AG04449 (cell line): ENCODE measurements at regions not wholly inside any gene's neighbourhood (a gene's known extent, or its start where the extent isn't known, plus 50 kb on each side); places are given as distances from the start of the nearest gene placed in this dataset.
"Not testable (repeated sequence)": the region's sequence is repeated elsewhere in the genome, so short reads cannot be mapped to it uniquely, and the experiment has no call there.

Experiments used
- CTCF ChIA-PET: fragments of 350-600 bp; formaldehyde crosslinking; extraction: SDS; loops from one replicate; lab custom pipeline; 2021; ENCODE audit warnings: antibody characterized with exemption; lab: Yijun Ruan, JAX
- POLR2A ChIA-PET: fragments of 400-600, 350-600 bp; formaldehyde crosslinking; extraction: SDS; loops from one replicate; lab custom pipeline; 2020; ENCODE audit warnings: antibody characterized with exemption, inconsistent platforms; lab: Yijun Ruan, JAX
- DNase-seq: peaks from one replicate; pipeline ENCODE4 v3.0.0-alpha.2; 2010; ENCODE audit warnings: low read depth, low spot score
- H3K4me3 ChIP-seq: 2 replicates; pipeline ENCODE4 v1.5.1; 2011; ENCODE audit warnings: low read depth, mild to moderate bottlenecking, control low read depth, low read length
- TF ChIP-seq, protein P1 (sequence below): IDR thresholded peaks from one replicate; pipeline ENCODE4 v1.5.1; 2011; ENCODE audit warnings: mild to moderate bottlenecking, moderate library complexity, low read length, control low read depth, inconsistent platforms; ENCODE audit not compliant: insufficient read depth; ENCODE audit errors: missing control alignments

DNA sequence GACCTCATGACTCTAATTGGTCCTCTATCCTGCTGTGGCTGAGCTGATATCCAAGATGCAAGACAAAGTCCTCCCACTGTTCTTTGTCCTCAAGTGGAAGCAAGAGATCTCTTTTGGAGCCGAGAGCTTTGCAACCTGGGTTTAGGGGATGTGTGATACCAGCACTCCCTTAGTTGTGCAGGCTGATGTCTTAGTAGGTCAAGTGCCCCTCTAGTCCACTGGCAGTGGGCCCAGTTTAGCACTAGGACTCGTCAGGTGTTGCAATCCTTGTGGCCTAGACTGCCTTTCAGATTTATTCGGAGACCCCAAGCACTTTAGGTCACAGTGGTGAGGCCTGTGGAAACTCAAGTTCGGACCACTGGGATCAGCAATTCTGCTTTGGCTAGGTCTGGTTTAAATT is 64.0 kb downstream of the GPRASP3 start:
- TF ChIP-seq, protein P1, sequence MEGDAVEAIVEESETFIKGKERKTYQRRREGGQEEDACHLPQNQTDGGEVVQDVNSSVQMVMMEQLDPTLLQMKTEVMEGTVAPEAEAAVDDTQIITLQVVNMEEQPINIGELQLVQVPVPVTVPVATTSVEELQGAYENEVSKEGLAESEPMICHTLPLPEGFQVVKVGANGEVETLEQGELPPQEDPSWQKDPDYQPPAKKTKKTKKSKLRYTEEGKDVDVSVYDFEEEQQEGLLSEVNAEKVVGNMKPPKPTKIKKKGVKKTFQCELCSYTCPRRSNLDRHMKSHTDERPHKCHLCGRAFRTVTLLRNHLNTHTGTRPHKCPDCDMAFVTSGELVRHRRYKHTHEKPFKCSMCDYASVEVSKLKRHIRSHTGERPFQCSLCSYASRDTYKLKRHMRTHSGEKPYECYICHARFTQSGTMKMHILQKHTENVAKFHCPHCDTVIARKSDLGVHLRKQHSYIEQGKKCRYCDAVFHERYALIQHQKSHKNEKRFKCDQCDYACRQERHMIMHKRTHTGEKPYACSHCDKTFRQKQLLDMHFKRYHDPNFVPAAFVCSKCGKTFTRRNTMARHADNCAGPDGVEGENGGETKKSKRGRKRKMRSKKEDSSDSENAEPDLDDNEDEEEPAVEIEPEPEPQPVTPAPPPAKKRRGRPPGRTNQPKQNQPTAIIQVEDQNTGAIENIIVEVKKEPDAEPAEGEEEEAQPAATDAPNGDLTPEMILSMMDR = no peak
- ChIA-PET CTCF (no interaction called here), POLR2A (no interaction called here)
- no peak for DNase-seq
- no peak overlapping the region for H3K4me3 ChIP-seq

DNA sequence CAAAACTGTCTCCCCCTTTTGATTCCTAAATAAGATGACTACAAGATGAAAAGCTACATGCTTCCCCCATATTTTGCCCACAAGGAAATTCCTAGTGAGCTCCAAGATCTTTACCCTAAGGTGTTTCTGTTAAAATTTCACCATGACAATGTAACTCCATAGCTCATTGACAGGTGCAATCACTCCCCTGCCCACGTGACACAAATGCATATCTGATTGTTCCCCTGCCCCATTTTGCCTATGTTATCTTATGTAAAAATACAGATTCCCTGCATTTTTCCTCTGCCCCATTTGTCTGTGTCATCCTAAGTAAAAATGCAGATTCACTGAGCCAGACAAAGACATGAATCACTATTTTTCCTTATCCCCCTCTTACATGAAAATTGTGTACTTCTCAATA is 66.7 kb downstream of the GPRASP3 start:
- DNase-seq = no peak
- no peak overlapping the region for H3K4me3 ChIP-seq
- ChIA-PET CTCF (no interaction called here), POLR2A (no interaction called here)
- TF ChIP-seq, protein P1 = no peak

DNA sequence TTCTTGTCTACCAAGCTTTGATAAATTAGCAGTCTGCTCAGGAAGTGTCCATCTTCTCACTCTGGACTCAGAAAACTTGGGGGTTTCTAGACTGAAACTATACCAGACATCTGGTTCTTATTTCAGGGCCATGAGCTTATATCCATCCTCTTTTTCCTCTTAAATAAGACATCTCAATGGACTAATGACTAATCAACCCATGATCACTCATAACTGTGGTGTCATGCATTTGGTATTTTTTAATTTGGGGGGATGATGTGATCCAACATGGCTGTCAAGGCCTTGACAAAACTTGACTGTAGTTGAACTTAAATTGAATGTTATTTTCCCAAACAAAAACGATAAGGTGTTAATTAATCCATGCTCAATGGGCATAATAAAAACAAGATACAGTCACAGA is 87.8 kb downstream of the GPRASP3 start:
- TF ChIP-seq, protein P1 = no peak
- CTCF ChIA-PET = interaction anchor here (1.1 kb wide), 1 partner anchor 27 kb away, joined by 3 read pairs; no protein-coding TSS in a partner anchor
- H3K4me3 ChIP-seq = no peak overlapping the region
- POLR2A ChIA-PET = no interaction called here
- no peak for DNase-seq

DNA sequence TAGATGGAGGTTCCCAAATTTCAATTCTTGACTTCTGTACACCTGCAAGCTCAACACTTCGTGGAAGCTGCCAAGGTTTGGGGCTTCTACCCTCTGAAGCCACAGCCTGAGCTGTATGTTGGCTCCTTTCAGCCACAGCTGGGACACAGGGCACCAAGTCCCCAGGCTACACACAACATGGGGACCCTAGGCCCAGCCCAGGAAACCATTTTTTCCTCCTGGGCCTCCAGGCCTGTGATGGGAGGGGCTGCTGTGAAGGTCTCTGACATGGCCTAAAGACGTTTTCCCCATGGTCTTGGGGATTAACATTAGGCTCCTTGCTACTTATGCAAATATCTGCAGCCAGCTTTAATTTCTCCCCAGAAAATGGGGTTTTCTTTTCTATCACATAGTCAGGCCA is 97.7 kb downstream of the GPRASP3 start:
- DNase-seq, CTCF ChIA-PET, H3K4me3 ChIP-seq, POLR2A ChIA-PET: not testable (repeated sequence)

DNA sequence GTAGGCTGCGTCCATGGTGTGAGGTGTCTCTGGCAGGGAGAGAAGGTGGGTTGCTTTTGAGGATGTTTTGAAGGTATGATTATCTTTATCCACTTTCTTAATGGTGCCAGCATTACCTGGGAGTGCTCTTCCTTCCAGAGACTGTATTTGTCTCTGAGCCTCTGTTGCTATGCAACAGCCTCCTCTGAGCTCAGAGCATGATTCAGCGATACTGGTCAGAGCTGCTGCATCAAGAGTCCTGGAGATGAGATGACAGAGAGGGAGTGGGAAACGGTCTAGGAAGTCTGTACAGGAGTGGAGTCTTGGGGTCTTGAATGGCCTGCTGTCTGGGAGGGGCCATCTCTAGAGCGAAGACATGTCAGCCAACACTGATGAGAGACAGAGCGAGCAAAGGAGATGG is 104.4 kb upstream of the RAB40AL start:
- CTCF ChIA-PET = interaction anchor here (0.8 to 1.3 kb wide), 4 partner anchors 9 to 223 kb away, joined by 3 to 5 read pairs (median 4); no protein-coding TSS in a partner anchor
- TF ChIP-seq, protein P1 = no peak

DNA sequence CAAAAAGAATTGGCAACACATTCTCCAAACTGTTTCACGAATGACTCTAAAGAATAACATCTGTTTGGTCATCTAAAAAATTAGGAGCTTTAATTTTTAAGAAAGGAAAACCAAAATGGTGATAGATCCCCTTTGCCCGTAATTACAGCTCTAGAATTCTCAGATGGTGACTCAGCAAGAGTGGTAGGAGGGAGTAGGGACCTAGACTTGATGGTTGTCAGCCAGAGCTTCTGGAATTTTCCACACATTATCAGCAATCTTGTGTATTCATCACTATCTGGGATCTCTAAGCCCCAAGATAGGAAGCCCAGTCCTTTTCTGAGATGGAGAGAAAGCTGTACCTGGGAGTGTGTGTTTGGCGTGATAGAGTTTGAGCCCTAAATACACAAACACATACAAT is 103.9 kb upstream of the RAB40AL start:
- ChIA-PET CTCF (interaction anchor here (0.8 to 1.3 kb wide), 4 partner anchors 9 to 223 kb away, joined by 3 to 5 read pairs (median 4); no protein-coding TSS in a partner anchor), POLR2A (no interaction called here)
- H3K4me3 ChIP-seq = no peak overlapping the region
- no peak for DNase-seq
- TF ChIP-seq, protein P1 = no peak

More for the DNA sequence above, 104.4 kb upstream of the RAB40AL start:
- DNase-seq = peak; percentile 33
- POLR2A ChIA-PET = no interaction called here
- H3K4me3 ChIP-seq = no peak overlapping the region
